ENCODE measurements at regions not wholly inside any gene's neighbourhood (a gene's known extent, or its start where the extent isn't known, plus 50 kb on each side); places are given as distances from the start of the nearest gene placed in this dataset.

DNA sequence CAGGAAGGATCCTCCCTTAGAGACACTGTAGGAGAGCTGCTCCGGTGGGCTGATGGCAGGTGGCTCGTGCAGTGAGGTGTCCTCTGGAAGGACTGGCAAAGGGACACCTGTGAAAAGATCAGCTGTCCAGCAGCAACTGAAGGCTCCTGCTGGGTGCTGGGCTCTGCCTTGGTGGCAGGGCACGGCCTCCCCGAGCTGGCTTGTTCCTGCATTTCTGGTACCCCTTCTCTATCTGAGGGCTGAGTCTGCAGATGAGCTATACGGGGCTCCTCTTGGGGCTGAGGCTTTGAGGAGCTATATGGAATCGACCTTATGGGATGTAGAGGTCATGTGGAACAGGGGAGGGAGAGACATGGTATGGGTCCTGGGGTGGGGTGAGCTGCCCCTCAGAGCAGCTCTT lies 875.8 kb downstream of the BRD1 start:
- TF ChIP-seq, protein P1, sequence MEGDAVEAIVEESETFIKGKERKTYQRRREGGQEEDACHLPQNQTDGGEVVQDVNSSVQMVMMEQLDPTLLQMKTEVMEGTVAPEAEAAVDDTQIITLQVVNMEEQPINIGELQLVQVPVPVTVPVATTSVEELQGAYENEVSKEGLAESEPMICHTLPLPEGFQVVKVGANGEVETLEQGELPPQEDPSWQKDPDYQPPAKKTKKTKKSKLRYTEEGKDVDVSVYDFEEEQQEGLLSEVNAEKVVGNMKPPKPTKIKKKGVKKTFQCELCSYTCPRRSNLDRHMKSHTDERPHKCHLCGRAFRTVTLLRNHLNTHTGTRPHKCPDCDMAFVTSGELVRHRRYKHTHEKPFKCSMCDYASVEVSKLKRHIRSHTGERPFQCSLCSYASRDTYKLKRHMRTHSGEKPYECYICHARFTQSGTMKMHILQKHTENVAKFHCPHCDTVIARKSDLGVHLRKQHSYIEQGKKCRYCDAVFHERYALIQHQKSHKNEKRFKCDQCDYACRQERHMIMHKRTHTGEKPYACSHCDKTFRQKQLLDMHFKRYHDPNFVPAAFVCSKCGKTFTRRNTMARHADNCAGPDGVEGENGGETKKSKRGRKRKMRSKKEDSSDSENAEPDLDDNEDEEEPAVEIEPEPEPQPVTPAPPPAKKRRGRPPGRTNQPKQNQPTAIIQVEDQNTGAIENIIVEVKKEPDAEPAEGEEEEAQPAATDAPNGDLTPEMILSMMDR (IDR thresholded peaks at IDR 0.05), result no peak
- no peak for TF ChIP-seq POLR2AphosphoS5 (IDR thresholded peaks at IDR 0.05)
- no peak for TF ChIP-seq POLR2A (IDR thresholded peaks at IDR 0.05)
- no peak for TF ChIP-seq EP300 (IDR thresholded peaks at IDR 0.05)
